HG02970 (cell line): ENCODE measurements at regions not wholly inside any gene's neighbourhood (a gene's known extent, or its start where the extent isn't known, plus 50 kb on each side); places are given as distances from the start of the nearest gene placed in this dataset.

Source experiments
- ATAC-seq: cut with Tn5 transposase; IDR thresholded peaks from one replicate; pipeline ENCODE4 v1.9.1; 2021; ENCODE audit warnings: mild to moderate bottlenecking, moderate library complexity, moderate number of reproducible peaks; ENCODE audit not compliant: unreplicated experiment, low FRiP score

DNA sequence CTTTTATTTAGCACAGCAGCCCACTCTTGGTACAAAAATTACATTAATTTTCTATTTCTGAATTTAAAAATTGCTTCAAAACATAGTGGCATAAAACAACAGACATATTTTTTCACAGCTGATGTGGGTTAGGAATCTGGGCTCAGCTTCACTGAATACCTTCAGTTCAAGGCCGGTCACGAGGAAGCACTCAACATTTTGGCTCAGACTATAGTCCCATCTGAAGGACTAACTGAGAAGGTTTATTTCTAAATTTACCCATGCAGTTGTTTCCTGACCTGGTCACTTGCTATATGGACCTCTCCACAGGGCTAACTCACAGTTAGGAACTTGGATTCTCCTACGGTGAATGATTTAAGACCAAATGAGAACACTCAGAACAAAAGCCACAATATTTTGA lies 1230.2 kb upstream of the ADGRL3 start:
- ATAC-seq: no peak

DNA sequence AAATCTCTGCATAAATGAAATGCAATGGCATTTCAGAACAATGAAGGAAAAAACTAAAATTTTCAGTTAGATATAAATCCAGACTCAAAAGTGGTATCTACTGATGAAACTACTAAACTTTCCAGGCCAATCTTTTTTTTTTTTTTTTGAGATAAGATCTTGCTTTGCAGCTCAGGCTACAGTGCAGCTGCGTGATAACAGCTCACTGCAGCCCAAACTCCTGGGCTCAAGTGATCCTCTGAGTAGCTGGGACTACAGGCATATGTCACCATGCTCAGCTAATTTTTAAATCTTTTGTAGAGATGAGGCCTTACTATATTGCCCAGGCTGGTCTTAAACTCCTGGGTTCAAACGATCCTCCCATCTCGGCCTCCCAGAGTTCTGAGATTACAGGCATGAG lies 1228.2 kb upstream of the ADGRL3 start:
- no peak for ATAC-seq

DNA sequence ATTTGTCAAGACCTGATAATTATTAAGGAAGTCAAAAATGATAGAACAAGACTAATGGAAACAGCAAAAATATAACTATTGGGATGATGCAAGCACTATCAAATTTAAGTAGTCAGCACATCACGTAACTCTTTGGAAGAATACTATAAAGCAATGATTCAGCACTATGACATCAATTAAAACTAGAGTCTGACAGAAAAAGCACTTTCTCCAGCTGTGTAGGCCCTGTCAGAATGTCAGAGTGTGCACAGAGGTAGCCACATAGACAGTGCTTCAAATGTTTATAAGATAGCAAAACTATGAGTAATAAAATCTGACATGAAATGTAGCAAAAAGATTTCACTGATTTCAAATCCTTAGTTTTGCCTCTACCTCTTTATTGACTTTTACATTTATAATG lies 1226.6 kb upstream of the ADGRL3 start:
- ATAC-seq: no peak

DNA sequence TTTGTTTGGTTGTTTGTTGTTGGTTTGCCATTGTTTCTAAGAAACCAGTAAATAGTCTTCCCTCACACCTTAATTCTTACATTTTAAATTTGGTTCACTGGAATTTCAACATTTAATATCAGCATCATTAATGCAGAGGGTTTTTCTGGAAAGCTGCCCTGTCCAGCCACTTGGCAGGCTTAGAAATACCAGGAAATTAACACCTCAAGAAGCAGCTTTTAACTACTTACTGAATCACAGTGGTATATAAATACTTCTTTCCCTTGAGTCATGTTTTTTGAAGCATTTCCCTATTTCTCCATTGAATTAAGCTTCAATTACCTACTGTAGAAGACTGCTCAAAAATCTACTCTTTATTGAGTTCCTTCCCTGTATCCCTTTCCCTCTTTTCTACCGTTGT lies 1221.1 kb upstream of the ADGRL3 start:
- ATAC-seq: no peak

DNA sequence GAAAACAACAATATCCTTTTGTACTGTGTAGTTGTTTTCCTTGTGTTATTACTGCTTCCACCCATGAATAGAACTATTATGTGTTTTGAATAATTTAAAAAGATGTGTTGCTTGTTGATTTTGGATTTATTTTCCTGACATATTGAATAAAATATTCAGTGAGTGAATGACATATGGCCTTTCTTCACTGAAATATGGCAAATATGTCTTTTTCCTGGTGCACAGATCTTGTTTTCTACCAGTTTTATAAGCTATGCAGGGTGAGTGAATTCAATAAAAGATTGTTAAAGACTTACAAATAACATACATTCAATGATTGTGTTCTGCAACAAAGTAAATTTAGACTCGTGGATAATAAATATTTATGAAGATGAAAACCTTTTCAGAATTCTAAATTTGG lies 1216.3 kb upstream of the ADGRL3 start:
- no peak for ATAC-seq

DNA sequence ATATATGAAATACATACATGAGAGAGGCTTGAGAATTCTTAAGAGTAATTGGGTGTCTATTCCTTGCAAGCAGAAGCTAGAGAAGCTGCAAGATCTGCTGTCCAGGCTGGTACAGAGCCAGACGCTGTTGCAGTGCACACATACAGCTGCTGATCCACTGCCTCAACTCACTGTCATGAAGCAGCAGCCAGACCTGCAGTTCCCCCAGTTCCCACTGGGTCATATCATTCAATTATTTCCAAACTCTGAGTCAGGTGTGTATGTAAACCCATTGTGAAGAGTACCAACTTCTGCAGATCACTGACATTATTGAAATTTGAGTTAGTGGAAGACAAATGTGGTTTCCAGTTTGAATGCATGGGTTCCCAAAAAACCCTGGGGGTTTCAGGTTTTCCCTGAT lies 1212.8 kb upstream of the ADGRL3 start:
- no peak for ATAC-seq

DNA sequence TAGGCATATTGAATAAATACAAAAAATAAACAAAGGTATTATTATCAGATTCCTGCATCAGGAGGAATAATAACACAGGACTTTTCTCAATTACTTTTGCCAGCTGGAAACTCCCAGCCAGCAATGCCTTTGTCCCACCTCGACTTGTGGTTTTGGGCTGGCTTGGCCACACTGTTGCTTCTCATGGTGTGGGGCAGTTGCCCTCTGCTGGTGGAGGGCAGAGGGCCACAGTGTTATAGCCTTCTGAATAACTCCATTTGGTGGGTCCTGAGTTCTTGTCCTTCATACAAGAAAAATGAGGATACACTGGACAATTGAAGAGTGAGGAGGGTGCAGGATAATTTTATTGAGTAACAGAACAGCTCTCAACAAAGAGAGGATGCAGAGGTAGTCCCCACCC lies 1206.0 kb upstream of the ADGRL3 start:
- no peak for ATAC-seq

DNA sequence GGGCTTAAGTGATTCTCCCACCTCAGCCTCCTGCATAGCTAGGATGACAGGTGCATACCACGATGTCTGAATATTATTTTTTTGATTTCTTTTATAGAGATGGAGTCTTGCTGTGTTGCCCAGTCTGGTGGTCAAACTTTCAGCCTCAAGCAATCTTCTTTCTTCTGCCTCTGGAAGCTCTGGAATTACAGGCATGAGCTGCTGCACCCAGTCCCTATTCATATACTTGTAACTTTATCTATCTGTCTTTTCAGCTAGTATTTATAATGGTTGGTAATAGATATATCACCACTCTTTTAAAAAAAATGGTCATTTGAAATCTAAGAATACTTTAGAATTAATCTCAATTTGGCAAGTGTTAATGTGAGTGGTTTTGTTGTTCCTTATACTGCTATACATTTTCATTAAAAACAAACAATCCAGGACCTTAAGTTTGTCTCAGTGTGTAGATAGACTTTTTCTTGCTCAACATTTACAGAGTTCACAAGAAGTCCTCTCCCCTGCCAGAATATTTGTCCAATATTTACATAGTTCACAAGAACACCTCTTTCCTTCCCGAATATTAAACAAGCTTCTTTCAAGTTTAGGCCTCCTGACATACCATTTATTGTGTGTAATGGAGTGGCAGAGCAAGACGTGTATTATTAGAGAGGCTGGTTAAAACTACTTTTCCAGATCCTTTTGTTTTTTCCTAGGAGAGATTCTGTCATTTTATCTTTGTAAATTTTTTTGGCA lies 1197.4 kb upstream of the ADGRL3 start:
- ATAC-seq: no peak

DNA sequence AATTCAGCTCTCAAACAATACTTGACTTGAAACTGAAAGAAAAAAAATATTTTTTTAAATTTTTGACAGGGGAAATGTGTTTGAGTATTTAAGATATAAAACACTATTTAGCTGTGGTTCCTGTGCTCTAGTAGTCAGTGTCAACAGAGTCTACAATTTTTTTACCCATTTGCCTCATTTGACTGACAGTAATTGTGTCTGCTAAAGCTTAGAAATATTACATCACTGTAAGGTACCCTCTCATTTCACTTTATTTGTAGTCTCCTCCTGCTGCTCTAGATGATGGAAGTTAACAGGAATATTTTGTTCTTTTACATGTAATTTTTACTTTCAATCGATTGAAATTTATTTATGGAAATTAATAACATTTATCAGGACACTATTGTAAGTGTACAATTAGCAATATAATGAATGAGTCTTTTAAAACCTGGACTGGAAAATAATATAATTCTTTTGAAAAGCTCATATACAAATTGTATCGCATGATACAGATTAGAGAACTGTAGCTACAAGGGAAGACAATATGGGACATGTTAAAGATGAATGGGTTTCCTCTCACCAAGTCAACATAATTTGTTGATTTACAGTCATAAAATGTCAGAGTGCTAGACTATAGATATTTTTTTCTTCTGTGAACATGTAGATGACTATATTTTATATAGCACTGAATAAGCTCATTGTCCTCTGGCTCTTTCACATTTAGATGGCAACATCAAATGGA lies 1186.5 kb upstream of the ADGRL3 start:
- ATAC-seq: no peak

DNA sequence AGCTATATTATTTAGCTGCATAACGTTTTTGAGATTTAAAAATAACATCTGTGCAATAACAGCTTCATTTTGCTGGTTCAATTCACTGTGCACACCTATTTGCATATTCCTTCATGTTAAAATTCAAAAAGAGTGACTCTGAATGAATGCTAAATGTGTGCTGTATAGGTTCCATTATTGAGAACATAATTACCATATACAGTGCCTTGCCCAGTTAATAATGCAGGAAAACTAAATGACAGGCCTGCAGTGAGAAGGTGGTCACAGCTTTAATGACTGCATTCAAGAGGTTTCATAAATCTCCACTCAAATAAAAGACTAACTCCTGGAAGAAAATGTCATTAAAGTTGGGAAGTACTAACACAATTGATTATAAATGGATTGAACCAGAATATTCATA lies 1183.2 kb upstream of the ADGRL3 start:
- no peak for ATAC-seq

DNA sequence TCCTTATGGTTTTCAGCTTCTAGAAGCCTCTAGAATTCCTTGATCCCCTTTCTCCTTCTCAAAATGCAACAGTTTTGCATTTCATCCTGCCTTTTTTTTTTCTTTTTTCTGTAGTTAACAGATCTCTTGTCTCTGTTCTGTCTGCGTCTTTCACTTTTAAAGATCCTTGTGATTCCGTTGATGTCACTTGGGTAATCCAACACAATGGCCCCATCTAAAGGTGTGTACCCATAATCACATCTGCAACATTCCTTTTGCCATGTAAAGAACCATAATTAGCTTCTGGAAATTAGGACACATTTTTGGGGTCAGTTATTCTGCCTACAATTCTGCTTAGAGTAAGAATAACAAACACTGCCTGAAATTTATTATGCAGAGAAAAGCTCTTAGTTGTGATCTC lies 1180.9 kb upstream of the ADGRL3 start:
- no peak for ATAC-seq

DNA sequence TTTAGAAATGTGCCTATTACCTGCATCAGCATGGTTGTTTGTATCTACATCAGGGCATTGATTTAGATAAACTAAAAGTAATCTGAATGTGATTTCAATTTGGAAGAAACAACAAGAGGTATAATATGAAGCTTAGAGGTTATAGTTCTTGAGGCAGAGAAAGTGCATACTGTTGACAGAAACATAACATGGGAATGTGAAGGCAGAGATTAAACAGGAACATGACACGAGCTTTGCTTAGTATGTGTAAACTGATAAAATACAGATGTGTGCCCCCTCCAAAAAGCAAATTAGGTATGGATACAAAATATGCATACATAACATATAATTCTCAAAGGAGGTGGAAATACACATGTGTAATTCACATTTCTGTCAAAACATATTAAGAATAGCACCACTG lies 1180.2 kb upstream of the ADGRL3 start:
- ATAC-seq: no peak

DNA sequence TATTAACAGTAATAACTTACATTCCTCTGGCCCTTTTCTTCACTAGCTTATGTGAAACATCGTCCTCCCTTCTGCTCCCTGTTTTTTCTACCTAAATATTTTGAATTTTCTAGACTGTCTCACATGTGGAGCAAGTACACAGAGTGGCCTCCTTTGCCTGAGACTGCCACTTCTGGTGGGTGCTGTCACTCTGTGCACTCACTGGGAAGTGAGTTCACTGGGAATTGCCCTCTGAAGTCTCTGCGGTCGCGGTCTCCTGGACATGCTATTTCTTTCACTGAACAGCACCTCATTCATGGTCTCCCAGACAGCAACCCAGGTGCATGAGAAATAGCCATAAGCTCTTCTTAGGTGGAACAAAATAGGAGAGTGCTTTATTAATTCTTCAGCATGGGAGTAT lies 1179.7 kb upstream of the ADGRL3 start:
- ATAC-seq: no peak

DNA sequence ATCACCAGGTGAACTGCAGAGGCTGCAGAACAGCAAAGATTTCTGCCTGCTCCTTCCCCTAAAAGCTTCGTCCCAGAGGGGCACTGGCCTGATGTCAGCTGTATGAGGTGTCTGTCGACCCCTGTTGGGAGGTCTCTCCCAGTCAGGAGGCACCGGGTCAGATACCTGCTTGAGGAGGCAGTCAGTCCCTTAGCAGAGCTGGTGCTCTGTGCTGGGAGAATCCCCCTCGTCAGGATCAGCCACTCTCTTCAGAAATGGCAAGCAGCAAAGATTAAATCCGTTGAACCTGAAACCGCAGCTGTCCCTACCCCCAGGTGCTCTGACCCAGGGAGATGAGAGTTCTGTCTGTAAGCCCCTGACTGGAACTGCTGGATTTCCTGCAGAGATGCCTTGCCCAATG lies 1166.3 kb upstream of the ADGRL3 start:
- ATAC-seq: no peak

DNA sequence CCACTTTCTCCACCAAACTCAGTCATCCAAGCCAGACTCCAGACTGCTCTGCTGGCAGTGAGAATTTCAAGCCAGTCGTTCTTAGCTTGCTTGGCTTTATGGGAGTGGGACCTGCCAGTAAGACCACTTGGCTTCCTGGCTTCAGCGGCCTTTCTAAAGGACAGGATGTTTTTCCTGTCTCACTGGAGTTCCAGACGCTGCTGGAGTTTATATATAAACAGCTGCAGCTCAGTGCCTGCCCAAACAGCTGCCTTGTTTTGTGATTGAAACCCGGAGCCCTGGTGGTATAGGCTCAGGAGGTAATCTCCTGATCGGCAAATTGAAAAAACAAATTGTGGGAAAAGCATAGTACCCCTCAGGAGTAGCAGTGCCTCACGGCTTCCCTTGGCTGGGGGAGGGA lies 1165.8 kb upstream of the ADGRL3 start:
- ATAC-seq: no peak

DNA sequence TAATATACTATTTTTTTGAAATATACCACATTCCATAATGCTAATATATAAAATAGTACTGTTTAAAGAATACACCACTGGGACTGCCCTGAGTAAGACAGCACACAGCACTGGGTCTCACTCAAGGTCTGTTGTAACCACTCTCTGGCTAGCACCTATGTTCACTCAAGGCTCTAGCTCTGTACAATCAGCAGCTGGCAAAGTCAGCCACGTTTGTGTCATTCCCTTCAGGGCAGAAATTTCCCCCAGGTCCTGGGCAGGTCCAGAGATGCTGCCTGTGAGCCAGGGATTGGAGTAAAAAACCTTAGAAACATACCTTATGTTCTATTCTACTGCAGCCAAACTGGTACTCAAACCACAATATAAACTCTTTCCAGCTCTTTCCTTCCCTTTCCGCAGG lies 1160.2 kb upstream of the ADGRL3 start:
- no peak for ATAC-seq

DNA sequence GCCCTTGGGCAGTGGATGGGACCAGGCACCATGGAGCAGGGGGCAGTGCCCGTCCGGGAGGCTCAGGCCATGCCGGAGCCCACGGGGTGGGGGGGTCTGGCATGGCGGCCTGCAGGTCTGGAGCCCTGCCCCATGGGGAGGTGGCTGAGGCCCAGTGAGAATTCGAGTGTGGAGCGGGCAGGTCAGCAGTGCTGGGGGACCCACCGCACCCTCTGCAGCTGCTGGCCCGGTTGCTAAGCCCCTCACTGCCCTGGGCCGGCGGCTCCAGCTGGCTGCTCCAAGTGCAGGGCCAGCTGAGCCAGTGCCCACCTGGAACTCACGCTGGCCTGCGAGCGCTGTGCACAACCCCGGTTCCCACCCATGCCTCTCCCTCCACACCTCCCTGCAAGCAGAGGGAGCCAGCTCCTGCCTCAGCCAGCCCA lies 1157.9 kb upstream of the ADGRL3 start:
- no peak for ATAC-seq

DNA sequence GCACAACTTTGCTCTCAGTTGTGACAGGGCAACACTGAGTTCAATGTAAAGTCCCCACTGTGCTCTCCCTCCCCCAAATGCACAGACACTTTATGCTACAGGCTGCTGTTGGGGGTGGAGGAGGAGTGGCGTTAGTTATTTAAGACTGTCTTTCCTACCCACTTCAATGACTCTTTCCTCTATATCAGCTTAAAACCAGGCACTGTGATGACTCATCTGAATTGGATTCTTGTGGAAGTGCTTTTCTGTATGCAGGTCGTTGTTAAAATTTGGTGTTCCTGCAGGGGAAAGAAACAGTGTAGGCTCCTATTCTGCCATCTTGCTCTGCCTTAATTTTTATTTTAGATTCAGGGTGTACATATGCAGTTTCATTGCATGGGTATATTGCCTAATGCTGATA lies 1157.2 kb upstream of the ADGRL3 start:
- no peak for ATAC-seq

DNA sequence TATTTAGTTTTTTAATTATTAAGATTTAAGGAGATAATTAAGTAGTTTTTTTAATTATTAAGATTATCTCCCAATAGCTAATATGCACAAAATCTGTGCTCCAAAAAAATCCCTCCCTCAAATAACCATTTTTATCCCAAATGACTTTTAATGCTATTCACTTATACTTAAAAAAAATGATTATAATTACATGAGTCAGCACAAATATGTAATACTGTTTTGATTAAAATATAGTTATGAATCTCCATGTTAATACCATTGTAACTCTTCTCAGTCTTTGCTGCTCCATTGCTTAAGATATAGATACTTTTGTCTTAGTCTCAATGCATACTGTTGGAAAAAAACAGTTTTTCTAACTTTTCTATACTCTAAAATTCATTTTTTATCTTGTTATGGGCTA lies 1121.1 kb upstream of the ADGRL3 start:
- no peak for ATAC-seq

DNA sequence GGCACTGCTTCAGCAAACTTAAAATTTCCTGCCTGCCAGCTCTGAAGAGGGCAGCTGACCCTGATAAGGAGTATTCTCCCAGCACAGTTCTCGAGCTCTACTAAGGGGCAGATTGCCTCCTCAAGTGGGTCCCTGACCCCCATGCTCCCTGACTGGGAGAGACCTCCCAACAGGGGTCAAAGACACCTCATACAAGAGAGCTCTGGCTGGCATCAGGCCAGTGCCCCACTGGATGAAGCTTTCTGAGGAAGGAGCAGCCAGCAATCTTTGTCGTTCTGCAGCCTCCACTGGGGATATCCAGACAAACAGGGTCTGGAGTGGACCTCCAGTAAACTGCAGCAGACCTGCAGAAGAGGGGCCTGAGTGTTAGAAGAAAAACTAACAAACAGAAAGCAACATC lies 1118.3 kb upstream of the ADGRL3 start:
- no peak for ATAC-seq

DNA sequence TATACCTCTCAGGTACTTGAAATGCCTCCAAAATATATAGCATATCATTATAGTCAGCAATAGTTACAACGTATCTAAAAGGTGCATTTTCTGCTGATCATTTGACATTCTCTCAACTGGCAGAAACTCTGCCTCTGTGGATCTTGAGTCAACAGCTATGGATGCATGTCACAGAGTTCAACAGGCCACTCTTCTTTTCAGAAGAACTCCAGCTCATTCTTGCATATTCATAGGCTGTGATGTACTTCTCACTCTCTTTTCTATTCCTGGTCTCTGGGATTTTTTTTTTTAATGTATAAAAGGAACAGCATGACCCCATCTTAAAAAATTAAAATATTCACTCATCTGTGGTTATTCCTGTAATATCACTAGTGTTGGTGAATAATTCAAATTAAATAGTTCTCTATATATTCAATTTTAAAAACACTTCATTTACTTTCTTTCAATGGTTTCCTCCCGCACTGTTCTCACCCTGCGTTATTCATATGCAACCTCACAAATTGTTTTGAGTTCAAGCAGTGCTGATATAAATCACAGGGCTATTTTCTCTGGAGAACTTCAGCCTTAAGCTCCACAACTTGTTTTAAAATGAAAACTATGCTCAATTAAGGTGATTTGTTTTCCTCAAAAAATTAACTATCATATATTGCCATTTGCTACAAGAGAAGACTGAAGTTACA lies 1111.2 kb upstream of the ADGRL3 start:
- no peak for ATAC-seq
